ENCODE measurements at regions not wholly inside any gene's neighbourhood (a gene's known extent, or its start where the extent isn't known, plus 50 kb on each side); places are given as distances from the start of the nearest gene placed in this dataset.

DNA sequence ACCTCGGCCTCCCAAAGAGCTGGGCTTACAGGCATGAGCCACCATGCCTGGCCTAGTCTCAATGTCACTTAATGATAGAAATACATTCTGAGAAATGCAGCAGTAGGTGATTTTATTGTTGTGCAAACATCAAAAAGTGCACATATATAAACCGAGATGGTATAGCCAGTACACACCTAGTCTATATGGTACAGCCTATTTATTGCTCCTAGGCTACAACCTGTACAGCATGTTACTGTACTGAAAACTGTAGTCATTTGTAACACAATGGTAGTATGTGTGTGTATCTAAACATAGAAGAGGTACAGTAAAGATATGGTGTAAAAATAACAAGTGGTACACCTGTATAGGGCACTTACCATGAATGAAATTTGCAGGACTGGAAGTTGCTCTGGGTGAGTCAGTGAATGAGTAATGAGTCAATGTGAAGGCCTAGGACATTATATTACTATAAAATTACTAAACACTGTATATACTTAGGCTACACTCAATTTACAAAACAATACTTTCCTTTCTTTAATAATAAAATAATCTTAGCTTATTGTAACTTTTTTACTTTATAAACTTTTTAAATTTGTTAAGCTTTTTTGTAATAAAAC lies 166.7 kb upstream of the SYT1 start:
- no peak overlapping the region for H3K27ac ChIP-seq
- Mint-ChIP-seq H3K36me3 (no peaks in the 10 kb centered on the region), H3K27me3 (ENCODE audit: insufficient read depth, low read depth) (no peaks in the 10 kb centered on the region), H3K9me3 (no peaks in the 10 kb centered on the region), H3K4me1 (no peaks in the 10 kb centered on the region), H3K4me3 (no peak overlapping the region), H3K27ac (no peak overlapping the region)
- no peak overlapping the region for H3K9ac ChIP-seq
- H2AFZ ChIP-seq (replicated peaks): no peak overlapping the region
- TF ChIP-seq, protein P1, sequence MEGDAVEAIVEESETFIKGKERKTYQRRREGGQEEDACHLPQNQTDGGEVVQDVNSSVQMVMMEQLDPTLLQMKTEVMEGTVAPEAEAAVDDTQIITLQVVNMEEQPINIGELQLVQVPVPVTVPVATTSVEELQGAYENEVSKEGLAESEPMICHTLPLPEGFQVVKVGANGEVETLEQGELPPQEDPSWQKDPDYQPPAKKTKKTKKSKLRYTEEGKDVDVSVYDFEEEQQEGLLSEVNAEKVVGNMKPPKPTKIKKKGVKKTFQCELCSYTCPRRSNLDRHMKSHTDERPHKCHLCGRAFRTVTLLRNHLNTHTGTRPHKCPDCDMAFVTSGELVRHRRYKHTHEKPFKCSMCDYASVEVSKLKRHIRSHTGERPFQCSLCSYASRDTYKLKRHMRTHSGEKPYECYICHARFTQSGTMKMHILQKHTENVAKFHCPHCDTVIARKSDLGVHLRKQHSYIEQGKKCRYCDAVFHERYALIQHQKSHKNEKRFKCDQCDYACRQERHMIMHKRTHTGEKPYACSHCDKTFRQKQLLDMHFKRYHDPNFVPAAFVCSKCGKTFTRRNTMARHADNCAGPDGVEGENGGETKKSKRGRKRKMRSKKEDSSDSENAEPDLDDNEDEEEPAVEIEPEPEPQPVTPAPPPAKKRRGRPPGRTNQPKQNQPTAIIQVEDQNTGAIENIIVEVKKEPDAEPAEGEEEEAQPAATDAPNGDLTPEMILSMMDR (IDR thresholded peaks at IDR 0.05): no peak
- no peak for TF ChIP-seq EZH2phosphoT487 (IDR thresholded peaks at IDR 0.05)
- TF ChIP-seq EZH2 (IDR thresholded peaks at IDR 0.05): no peak
- no peaks in the 10 kb centered on the region for H3K27me3 ChIP-seq
- H3K4me1 ChIP-seq: no peaks in the 10 kb centered on the region
- H3K4me3 ChIP-seq: no peak overlapping the region
- H3K9me3 ChIP-seq (ENCODE audit: low read depth): no peaks in the 10 kb centered on the region
- no peak overlapping the region for H3K4me2 ChIP-seq
- DNase-seq (ENCODE audit: low spot score): no peak
- no peaks in the 10 kb centered on the region for H3K36me3 ChIP-seq
- no peaks in the 10 kb centered on the region for H3F3A ChIP-seq (ENCODE audit: low read depth)
- H4K20me1 ChIP-seq (ENCODE audit: low read depth): no peaks in the 10 kb centered on the region
- H3K79me2 ChIP-seq (ENCODE audit: low read depth): no peaks in the 10 kb centered on the region

DNA sequence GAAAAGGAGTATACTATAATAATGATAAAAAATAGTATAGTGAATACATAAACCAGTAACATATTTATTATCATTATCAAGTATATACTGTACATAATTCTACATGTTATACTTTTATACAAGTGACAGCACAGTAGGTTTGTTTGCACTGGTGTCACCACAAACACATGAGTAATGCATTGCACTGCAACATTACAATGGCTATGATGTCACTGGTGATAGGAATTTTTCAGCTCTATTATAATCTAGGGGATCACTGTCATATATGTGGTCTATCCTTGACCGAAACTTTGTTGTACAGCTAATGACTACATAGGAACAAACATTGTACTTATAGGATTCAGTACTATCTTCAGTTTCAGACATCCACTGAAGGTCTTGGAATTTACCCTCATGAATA lies 165.8 kb upstream of the SYT1 start:
- H2AFZ ChIP-seq (replicated peaks): no peak overlapping the region
- H3K4me2 ChIP-seq: no peak overlapping the region
- no peaks in the 10 kb centered on the region for H3K9me3 Mint-ChIP-seq
- no peaks in the 10 kb centered on the region for H3F3A ChIP-seq (ENCODE audit: low read depth)
- no peak for DNase-seq (ENCODE audit: low spot score)
- H3K9me3 ChIP-seq (ENCODE audit: low read depth): no peaks in the 10 kb centered on the region
- TF ChIP-seq EZH2 (IDR thresholded peaks at IDR 0.05) (no peak), EZH2phosphoT487 (IDR thresholded peaks at IDR 0.05) (no peak)
- TF ChIP-seq, protein P1 (IDR thresholded peaks at IDR 0.05): no peak
- no peak overlapping the region for H3K27ac Mint-ChIP-seq
- no peaks in the 10 kb centered on the region for H3K4me1 ChIP-seq
- H3K9ac ChIP-seq: no peak overlapping the region
- H3K36me3 Mint-ChIP-seq: no peaks in the 10 kb centered on the region
- no peaks in the 10 kb centered on the region for H3K36me3 ChIP-seq
- no peak overlapping the region for H3K27ac ChIP-seq
- no peaks in the 10 kb centered on the region for H3K79me2 ChIP-seq (ENCODE audit: low read depth)
- H3K27me3 Mint-ChIP-seq (ENCODE audit: insufficient read depth, low read depth): no peaks in the 10 kb centered on the region
- no peaks in the 10 kb centered on the region for H3K27me3 ChIP-seq
- no peaks in the 10 kb centered on the region for H3K4me1 Mint-ChIP-seq
- H3K4me3 ChIP-seq: no peak overlapping the region
- no peak overlapping the region for H3K4me3 Mint-ChIP-seq
- no peaks in the 10 kb centered on the region for H4K20me1 ChIP-seq (ENCODE audit: low read depth)

DNA sequence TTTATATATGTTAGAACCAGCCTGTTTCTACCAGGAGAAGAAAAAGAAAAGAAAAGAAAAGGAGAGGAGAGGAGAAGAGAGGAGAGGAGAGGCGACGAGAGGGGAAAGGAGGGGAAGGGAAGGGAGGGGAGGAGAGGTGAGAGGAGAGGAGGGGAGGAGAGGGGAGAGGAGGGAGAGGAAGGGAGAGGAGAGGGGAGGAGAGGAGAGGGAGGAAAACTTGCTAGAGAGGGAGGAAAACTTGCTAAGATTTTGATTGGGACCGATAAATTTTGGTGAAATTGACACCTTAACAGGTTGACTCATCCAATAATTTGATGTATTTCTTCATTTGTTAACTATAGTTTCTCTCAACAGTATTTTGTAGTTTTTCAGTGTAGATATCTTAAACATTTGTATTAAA lies 164.0 kb upstream of the SYT1 start:
- TF ChIP-seq, protein P1 (IDR thresholded peaks at IDR 0.05): no peak
- no peak for TF ChIP-seq EZH2 (IDR thresholded peaks at IDR 0.05)
- no peak for TF ChIP-seq EZH2phosphoT487 (IDR thresholded peaks at IDR 0.05)
- H3K27ac Mint-ChIP-seq: no peak overlapping the region
- no peaks in the 10 kb centered on the region for H3K27me3 Mint-ChIP-seq (ENCODE audit: insufficient read depth, low read depth)
- no peaks in the 10 kb centered on the region for H3K36me3 Mint-ChIP-seq
- no peak overlapping the region for H3K4me2 ChIP-seq
- no peaks in the 10 kb centered on the region for H3K9me3 Mint-ChIP-seq
- H3K27ac ChIP-seq: no peak overlapping the region
- no peak overlapping the region for H2AFZ ChIP-seq (replicated peaks)
- H3K4me3 ChIP-seq: no peak overlapping the region
- no peak overlapping the region for H3K9ac ChIP-seq
- H3K4me1 Mint-ChIP-seq: no peaks in the 10 kb centered on the region
- H3K9me3 ChIP-seq (ENCODE audit: low read depth): no peaks in the 10 kb centered on the region
- no peaks in the 10 kb centered on the region for H3K36me3 ChIP-seq
- H3F3A ChIP-seq (ENCODE audit: low read depth): no peaks in the 10 kb centered on the region
- H3K4me1 ChIP-seq: no peaks in the 10 kb centered on the region
- no peak for DNase-seq (ENCODE audit: low spot score)
- no peaks in the 10 kb centered on the region for H3K79me2 ChIP-seq (ENCODE audit: low read depth)
- no peak overlapping the region for H3K4me3 Mint-ChIP-seq
- no peaks in the 10 kb centered on the region for H4K20me1 ChIP-seq (ENCODE audit: low read depth)
- no peaks in the 10 kb centered on the region for H3K27me3 ChIP-seq

Measured in neural progenitor cell (in vitro differentiated cells).